Liver (tissue), 8 donors: ENCODE measurements at regions not wholly inside any gene's neighbourhood (a gene's known extent, or its start where the extent isn't known, plus 50 kb on each side); places are given as distances from the start of the nearest gene placed in this dataset.

Experiments
- DNase-seq: peaks from one replicate; pipeline ENCODE4 v3.0.0-alpha.2; 2017; ENCODE audit warnings: low spot score
- H3K27ac ChIP-seq, 2 donors: one replicate each; pipeline ENCODE4 v1.7.0; 2013; ENCODE audit warnings: inconsistent platforms in 2 of 2, low read length in 2 of 2, control low read depth in 1 of 2, low read depth in 1 of 2, mild to moderate bottlenecking in 1 of 2
- H3K27me3 ChIP-seq, 4 donors: one replicate each; pipeline versions ENCODE4 v1.6.1 to v1.7.0; 2013; ENCODE audit warnings: low read length in 3 of 4, inconsistent platforms in 1 of 4, mild to moderate bottlenecking in 1 of 4, moderate library complexity in 1 of 4; ENCODE audit not compliant: control insufficient read depth in 4 of 4, insufficient read depth in 4 of 4
- H3K36me3 ChIP-seq, 4 donors: one replicate each; pipeline versions ENCODE4 v1.6.1 to v1.7.0; 2013; ENCODE audit warnings: low read length in 3 of 4, mild to moderate bottlenecking in 3 of 4, low read depth in 1 of 4, moderate library complexity in 1 of 4; ENCODE audit not compliant: control insufficient read depth in 4 of 4, insufficient read depth in 3 of 4
- H3K4me1 ChIP-seq, 4 donors: one replicate each; pipeline versions ENCODE4 v1.6.1 to v1.7.0; 2013; ENCODE audit warnings: low read length in 3 of 4, mild to moderate bottlenecking in 3 of 4, moderate library complexity in 1 of 4; ENCODE audit not compliant: control insufficient read depth in 4 of 4, insufficient read depth in 4 of 4
- H3K4me3 ChIP-seq, 3 donors: one replicate each; pipeline versions ENCODE4 v1.6.1 to v1.7.0; 2013; ENCODE audit warnings: low read length in 3 of 3, control low read depth in 1 of 3, low read depth in 1 of 3, mild to moderate bottlenecking in 1 of 3
- H3K9ac ChIP-seq, 2 donors: one replicate each; pipeline ENCODE4 v1.7.0; 2013; ENCODE audit warnings: low read length in 2 of 2, mild to moderate bottlenecking in 2 of 2, moderate library complexity in 2 of 2, control low read depth in 1 of 2, low read depth in 1 of 2
- H3K9me3 ChIP-seq, 4 donors: one replicate each; pipeline versions ENCODE4 v1.6.1 to v1.7.0; 2013; ENCODE audit warnings: low read length in 3 of 4; ENCODE audit not compliant: control insufficient read depth in 4 of 4
- EGR1 ChIP-seq, 2 donors: IDR thresholded peaks; 2 replicates each; pipeline ENCODE4 v1.6.1; 2016 to 2018; ENCODE audit warnings: antibody characterized with exemption in 2 of 2, low read depth in 2 of 2
- FOXA1 ChIP-seq: IDR thresholded peaks from 2 replicates; pipeline ENCODE4 v1.6.1; 2016; ENCODE audit warnings: antibody characterized with exemption
- FOXA2 ChIP-seq: IDR thresholded peaks from 2 replicates; pipeline ENCODE4 v1.6.1; 2016; ENCODE audit warnings: antibody characterized with exemption
- GABPA ChIP-seq, 2 donors: IDR thresholded peaks in 1 of 2; conservative IDR thresholded peaks in 1 of 2; 2 replicates each; pipeline ENCODE4 v1.6.1; 2016; ENCODE audit warnings: antibody characterized with exemption in 2 of 2, mild to moderate bottlenecking in 1 of 2, moderate library complexity in 1 of 2
- HNF4A ChIP-seq, 2 donors: conservative IDR thresholded peaks; 2 replicates each; pipeline ENCODE4 v1.6.1; 2016; ENCODE audit warnings: antibody characterized with exemption in 2 of 2, mild to moderate bottlenecking in 2 of 2
- HNF4G ChIP-seq: IDR thresholded peaks from 2 replicates; pipeline ENCODE4 v1.6.1; 2016; ENCODE audit warnings: antibody characterized with exemption
- JUND ChIP-seq, 2 donors: IDR thresholded peaks; 2 replicates each; pipeline ENCODE4 v1.6.1; 2016; ENCODE audit warnings: antibody characterized with exemption in 2 of 2
- MAX ChIP-seq: IDR thresholded peaks from 2 replicates; pipeline ENCODE4 v1.6.1; 2016; ENCODE audit warnings: antibody characterized with exemption
- NR2F2 ChIP-seq: IDR thresholded peaks from 2 replicates; pipeline ENCODE4 v1.6.1; 2016; ENCODE audit warnings: antibody characterized with exemption
- RAD21 ChIP-seq, 2 donors: IDR thresholded peaks; 2 replicates each; pipeline ENCODE4 v1.6.1; 2016; ENCODE audit warnings: antibody characterized with exemption in 2 of 2, mild to moderate bottlenecking in 2 of 2
- REST ChIP-seq: IDR thresholded peaks from 2 replicates; pipeline ENCODE4 v1.6.1; 2016; ENCODE audit warnings: antibody characterized with exemption, mild to moderate bottlenecking
- RXRA ChIP-seq, 2 donors: IDR thresholded peaks; 2 replicates each; pipeline ENCODE4 v1.6.1; 2017 to 2018; ENCODE audit warnings: antibody characterized with exemption in 2 of 2, mild to moderate bottlenecking in 1 of 2
- SP1 ChIP-seq: IDR thresholded peaks from 2 replicates; pipeline ENCODE4 v1.6.1; 2018; ENCODE audit warnings: antibody characterized with exemption, mild to moderate bottlenecking
- TAF1 ChIP-seq: conservative IDR thresholded peaks from 2 replicates; pipeline ENCODE4 v1.6.1; 2016; ENCODE audit warnings: antibody characterized with exemption, mild to moderate bottlenecking
- YY1 ChIP-seq: IDR thresholded peaks from 2 replicates; pipeline ENCODE4 v1.6.1; 2016; ENCODE audit warnings: antibody characterized with exemption, mild to moderate bottlenecking
- ZBTB33 ChIP-seq: IDR thresholded peaks from 2 replicates; pipeline ENCODE4 v1.6.1; 2016; ENCODE audit warnings: antibody characterized with exemption
- WGBS: extraction: QIAGEN DNeasy Blood & Tissue Kit; methylation state at CpG from one replicate; pipeline ENCODE4 v1.1.7; 2013; 5-methylcytosine and 5-hydroxymethylcytosine counted together
- TF ChIP-seq, protein P1 (sequence below): IDR thresholded peaks from 2 replicates; pipeline ENCODE4 v1.6.1; 2016; ENCODE audit warnings: antibody characterized with exemption
- TF ChIP-seq, protein P2 (sequence below): fragments of 150-350 bp; IDR thresholded peaks from 2 replicates; pipeline ENCODE4 v1.5.1; 2017; ENCODE audit warnings: improper control_type of control experiment, low read depth, low read length; ENCODE audit not compliant: missing input control
- donor health status: healthy.
- donor health status: healthy.
- donor health status: healthy.
- donor health status: healthy.
- donor health status: healthy.

DNA sequence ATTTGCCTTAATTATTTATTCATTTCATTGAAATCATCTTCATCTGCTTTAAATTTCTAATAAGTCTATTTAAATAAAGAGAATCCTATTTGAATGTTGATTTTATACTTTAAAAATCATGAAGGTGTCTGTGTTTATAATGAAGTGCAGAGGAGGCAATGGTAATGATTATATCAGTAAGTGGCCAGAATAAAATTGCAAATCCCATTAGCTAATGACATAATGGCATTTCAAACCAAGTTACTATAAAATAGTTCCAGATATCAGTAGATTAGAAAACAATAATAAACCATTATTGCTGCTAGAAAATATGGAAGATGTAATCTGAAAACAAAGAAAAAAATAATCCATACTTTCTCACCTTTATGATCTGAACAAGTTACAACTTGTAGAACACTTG, 647.8 kb upstream of the KLHL1 start:
- H3K27ac ChIP-seq: no peak overlapping the region
- no peaks in the 10 kb centered on the region for H3K4me1 ChIP-seq
- no peak overlapping the region for H3K9ac ChIP-seq
- no peak for TF ChIP-seq FOXA1
- TF ChIP-seq YY1: no peak
- no peak for TF ChIP-seq ZBTB33
- TF ChIP-seq RXRA (IDR thresholded peaks at IDR 0.05): no peak
- no peak for TF ChIP-seq TAF1
- TF ChIP-seq NR2F2: no peak
- TF ChIP-seq EGR1 (IDR thresholded peaks at IDR 0.05; ENCODE audit: low read depth in 2 of 2): no peak
- H3K27me3 ChIP-seq: no peaks in the 10 kb centered on the region
- DNase-seq: no peak
- H3K4me3 ChIP-seq: no peak overlapping the region
- H3K36me3 ChIP-seq: no peaks in the 10 kb centered on the region
- H3K9me3 ChIP-seq: no peaks in the 10 kb centered on the region

- H3K27ac ChIP-seq: no peak overlapping the region
- H3K9ac ChIP-seq: no peak overlapping the region
- TF ChIP-seq FOXA1: no peak
- TF ChIP-seq, protein P1, sequence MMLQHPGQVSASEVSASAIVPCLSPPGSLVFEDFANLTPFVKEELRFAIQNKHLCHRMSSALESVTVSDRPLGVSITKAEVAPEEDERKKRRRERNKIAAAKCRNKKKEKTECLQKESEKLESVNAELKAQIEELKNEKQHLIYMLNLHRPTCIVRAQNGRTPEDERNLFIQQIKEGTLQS: no peak
- TF ChIP-seq REST: no peak
- TF ChIP-seq NR2F2: no peak
- TF ChIP-seq MAX: no peak
- no peak for TF ChIP-seq HNF4G
- no peak for TF ChIP-seq ZBTB33
- TF ChIP-seq RXRA (IDR thresholded peaks at IDR 0.05): no peak
- no peak for TF ChIP-seq JUND (IDR thresholded peaks at IDR 0.05)
- TF ChIP-seq SP1: no peak
- no peak for TF ChIP-seq EGR1 (IDR thresholded peaks at IDR 0.05; ENCODE audit: low read depth in 2 of 2)
- no peak for TF ChIP-seq HNF4A (conservative IDR thresholded peaks at IDR 0.05)
- TF ChIP-seq GABPA (IDR thresholded peaks at IDR 0.05 in 1 of 2, conservative IDR thresholded peaks at IDR 0.05 in 1 of 2): no peak
- TF ChIP-seq YY1: no peak
- no peak for TF ChIP-seq RAD21 (IDR thresholded peaks at IDR 0.05)
- TF ChIP-seq FOXA2: no peak
- no peak for TF ChIP-seq TAF1
- TF ChIP-seq, protein P2, sequence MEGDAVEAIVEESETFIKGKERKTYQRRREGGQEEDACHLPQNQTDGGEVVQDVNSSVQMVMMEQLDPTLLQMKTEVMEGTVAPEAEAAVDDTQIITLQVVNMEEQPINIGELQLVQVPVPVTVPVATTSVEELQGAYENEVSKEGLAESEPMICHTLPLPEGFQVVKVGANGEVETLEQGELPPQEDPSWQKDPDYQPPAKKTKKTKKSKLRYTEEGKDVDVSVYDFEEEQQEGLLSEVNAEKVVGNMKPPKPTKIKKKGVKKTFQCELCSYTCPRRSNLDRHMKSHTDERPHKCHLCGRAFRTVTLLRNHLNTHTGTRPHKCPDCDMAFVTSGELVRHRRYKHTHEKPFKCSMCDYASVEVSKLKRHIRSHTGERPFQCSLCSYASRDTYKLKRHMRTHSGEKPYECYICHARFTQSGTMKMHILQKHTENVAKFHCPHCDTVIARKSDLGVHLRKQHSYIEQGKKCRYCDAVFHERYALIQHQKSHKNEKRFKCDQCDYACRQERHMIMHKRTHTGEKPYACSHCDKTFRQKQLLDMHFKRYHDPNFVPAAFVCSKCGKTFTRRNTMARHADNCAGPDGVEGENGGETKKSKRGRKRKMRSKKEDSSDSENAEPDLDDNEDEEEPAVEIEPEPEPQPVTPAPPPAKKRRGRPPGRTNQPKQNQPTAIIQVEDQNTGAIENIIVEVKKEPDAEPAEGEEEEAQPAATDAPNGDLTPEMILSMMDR: no peak
- H3K36me3 ChIP-seq: no peaks in the 10 kb centered on the region
- H3K27me3 ChIP-seq: no peaks in the 10 kb centered on the region
- no peak for DNase-seq
- no peaks in the 10 kb centered on the region for H3K9me3 ChIP-seq
- H3K4me1 ChIP-seq: no peaks in the 10 kb centered on the region
- H3K4me3 ChIP-seq: no peak overlapping the region
- 66% methylated on average over 4 of the region's 4 CpGs for WGBS
Measured at GRCh38 chr13:70755456-70755855, 647.2 kb upstream of the KLHL1 start.
